Activated naive CD8-positive, alpha-beta T cell treated with anti-CD3 and anti-CD28 coated beads, Interleukin-2, amount 10 ng/mL, durations not matched to agents 7 days and 5 days (primary cell): ENCODE measurements at regions not wholly inside any gene's neighbourhood (a gene's known extent, or its start where the extent isn't known, plus 50 kb on each side); places are given as distances from the start of the nearest gene placed in this dataset.

Source experiments
- ATAC-seq: fragments of 150-1000 bp; cut with Tn5 transposase; one replicate; pipeline ENCODE4 v1.10.0; 2021; ENCODE audit warnings: low read depth, moderate library complexity
- POLR2A ChIA-PET: fragments of 350-600 bp; sonication (Branson Sonifier 250); formaldehyde crosslinking; loops from one replicate; lab custom pipeline; 2021; ENCODE audit warnings: antibody characterized with exemption; lab: Charles Lee
- DNase-seq: peaks from one replicate; pipeline ENCODE4 v3.0.0; 2021
- H3K27ac Mint-ChIP-seq: one replicate; pipeline ENCODE4 v1.8.0; 2022; ENCODE audit warnings: mild to moderate bottlenecking, mixed read lengths
- H3K27me3 Mint-ChIP-seq: one replicate; pipeline ENCODE4 v1.8.0; 2022; ENCODE audit warnings: mild to moderate bottlenecking, moderate library complexity, mixed read lengths
- H3K36me3 Mint-ChIP-seq: one replicate; pipeline ENCODE4 v1.8.0; 2021; ENCODE audit warnings: mild to moderate bottlenecking, mixed read lengths
- H3K4me1 Mint-ChIP-seq: one replicate; pipeline ENCODE4 v1.8.0; 2021; ENCODE audit warnings: mixed read lengths
- H3K4me3 Mint-ChIP-seq: one replicate; pipeline ENCODE4 v1.8.0; 2022; ENCODE audit warnings: mild to moderate bottlenecking, moderate library complexity, mixed read lengths
- H3K9me3 Mint-ChIP-seq: one replicate; pipeline ENCODE4 v1.8.0; 2021; ENCODE audit warnings: mixed read lengths

- Mint-ChIP-seq H3K9me3 (peaks cover 3% of the 10 kb centered on the region), H3K4me1 (no peaks in the 10 kb centered on the region), H3K27me3 (no peaks in the 10 kb centered on the region), H3K36me3 (no peaks in the 10 kb centered on the region), H3K4me3 (no peak overlapping the region), H3K27ac (no peak overlapping the region)
- POLR2A ChIA-PET = no interaction called here
- DNase-seq (no peak), ATAC-seq (no peak)
Measured at GRCh38 chr2:228878138-228878537, 392.9 kb downstream of the PID1 start.

GRCh38 chr2:228876276-228876675 lies 394.8 kb downstream of the PID1 start:
- POLR2A ChIA-PET = no interaction called here
- Mint-ChIP-seq H3K4me1 (no peaks in the 10 kb centered on the region), H3K4me3 (no peak overlapping the region), H3K36me3 (no peaks in the 10 kb centered on the region), H3K9me3 (peaks cover 3% of the 10 kb centered on the region), H3K27me3 (no peaks in the 10 kb centered on the region), H3K27ac (no peak overlapping the region)
- ATAC-seq = no peak
- DNase-seq = no peak

- DNase-seq = no peak
- H3K4me1 Mint-ChIP-seq = no peaks in the 10 kb centered on the region
- H3K27me3 Mint-ChIP-seq = no peaks in the 10 kb centered on the region
- POLR2A ChIA-PET = no interaction called here
- no peak overlapping the region for H3K27ac Mint-ChIP-seq
- H3K36me3 Mint-ChIP-seq = no peaks in the 10 kb centered on the region
- H3K4me3 Mint-ChIP-seq = no peak overlapping the region
- no peak for ATAC-seq
- peaks cover 3% of the 10 kb centered on the region for H3K9me3 Mint-ChIP-seq
Measured at GRCh38 chr2:228875152-228875900, 395.8 kb downstream of the PID1 start.

GRCh38 chr2:228871012-228871411 lies 400.1 kb downstream of the PID1 start:
- POLR2A ChIA-PET = no interaction called here
- Mint-ChIP-seq H3K9me3 (peaks cover 6% of the 10 kb centered on the region), H3K36me3 (no peaks in the 10 kb centered on the region), H3K27ac (no peak overlapping the region), H3K27me3 (no peaks in the 10 kb centered on the region), H3K4me1 (no peaks in the 10 kb centered on the region), H3K4me3 (no peak overlapping the region)
- DNase-seq = no peak
- no peak for ATAC-seq

- H3K27ac Mint-ChIP-seq = no peak overlapping the region
- ATAC-seq (no peak), DNase-seq (no peak)
- no peaks in the 10 kb centered on the region for H3K4me1 Mint-ChIP-seq
- peaks cover 7% of the 10 kb centered on the region for H3K9me3 Mint-ChIP-seq
- POLR2A ChIA-PET = no interaction called here
- H3K36me3 Mint-ChIP-seq = no peaks in the 10 kb centered on the region
- H3K4me3 Mint-ChIP-seq = no peak overlapping the region
- no peaks in the 10 kb centered on the region for H3K27me3 Mint-ChIP-seq
Measured at GRCh38 chr2:228869636-228870264, 401.3 kb downstream of the PID1 start.

GRCh38 chr2:228867406-228867805 lies 403.7 kb downstream of the PID1 start:
- Mint-ChIP-seq H3K9me3 (peaks cover 7% of the 10 kb centered on the region), H3K36me3 (no peaks in the 10 kb centered on the region), H3K27ac (no peak overlapping the region), H3K4me1 (no peaks in the 10 kb centered on the region), H3K27me3 (no peaks in the 10 kb centered on the region), H3K4me3 (no peak overlapping the region)
- DNase-seq = no peak
- ATAC-seq = no peak
- POLR2A ChIA-PET = no interaction called here

- DNase-seq = no peak
- Mint-ChIP-seq H3K4me3 (no peak overlapping the region), H3K4me1 (no peaks in the 10 kb centered on the region), H3K36me3 (no peaks in the 10 kb centered on the region), H3K27ac (no peak overlapping the region), H3K9me3 (peaks cover 7% of the 10 kb centered on the region), H3K27me3 (no peaks in the 10 kb centered on the region)
- no peak for ATAC-seq
- POLR2A ChIA-PET = no interaction called here
Measured at GRCh38 chr2:228866781-228867180, 404.3 kb downstream of the PID1 start.

- Mint-ChIP-seq H3K4me1 (no peaks in the 10 kb centered on the region), H3K27ac (no peak overlapping the region), H3K36me3 (no peaks in the 10 kb centered on the region), H3K9me3 (peaks cover 7% of the 10 kb centered on the region), H3K27me3 (no peaks in the 10 kb centered on the region), H3K4me3 (no peak overlapping the region)
- ATAC-seq (no peak), DNase-seq (no peak)
- POLR2A ChIA-PET = no interaction called here
Measured at GRCh38 chr2:228866044-228866443, 405.0 kb downstream of the PID1 start.

GRCh38 chr2:228864131-228864530 lies 407.0 kb downstream of the PID1 start:
- H3K27me3 Mint-ChIP-seq = no peaks in the 10 kb centered on the region
- H3K4me3 Mint-ChIP-seq = no peak overlapping the region
- POLR2A ChIA-PET = no interaction called here
- no peaks in the 10 kb centered on the region for H3K4me1 Mint-ChIP-seq
- DNase-seq (no peak), ATAC-seq (no peak)
- no peak overlapping the region for H3K27ac Mint-ChIP-seq
- H3K36me3 Mint-ChIP-seq = no peaks in the 10 kb centered on the region
- H3K9me3 Mint-ChIP-seq = peaks cover 9% of the 10 kb centered on the region

- Mint-ChIP-seq H3K4me1 (no peaks in the 10 kb centered on the region), H3K36me3 (no peaks in the 10 kb centered on the region), H3K27me3 (no peaks in the 10 kb centered on the region), H3K4me3 (no peak overlapping the region), H3K9me3 (peaks cover 6% of the 10 kb centered on the region), H3K27ac (no peak overlapping the region)
- ATAC-seq (no peak), DNase-seq (no peak)
- POLR2A ChIA-PET = no interaction called here
Measured at GRCh38 chr2:228860601-228861285, 410.3 kb downstream of the PID1 start.

GRCh38 chr2:228853151-228853550 lies 417.9 kb downstream of the PID1 start:
- POLR2A ChIA-PET = no interaction called here
- DNase-seq = no peak
- H3K4me3 Mint-ChIP-seq = no peak overlapping the region
- H3K9me3 Mint-ChIP-seq = peaks cover 5% of the 10 kb centered on the region
- H3K27ac Mint-ChIP-seq = no peak overlapping the region
- no peaks in the 10 kb centered on the region for H3K27me3 Mint-ChIP-seq
- no peak for ATAC-seq
- no peaks in the 10 kb centered on the region for H3K36me3 Mint-ChIP-seq
- H3K4me1 Mint-ChIP-seq = no peaks in the 10 kb centered on the region

- Mint-ChIP-seq H3K27me3 (no peaks in the 10 kb centered on the region), H3K9me3 (peaks cover 2% of the 10 kb centered on the region), H3K4me1 (no peaks in the 10 kb centered on the region), H3K36me3 (no peaks in the 10 kb centered on the region), H3K27ac (no peak overlapping the region), H3K4me3 (no peak overlapping the region)
- POLR2A ChIA-PET = no interaction called here
- ATAC-seq (no peak), DNase-seq (no peak)
Measured at GRCh38 chr2:228848638-228849037, 422.4 kb downstream of the PID1 start.

GRCh38 chr2:228847684-228848083 lies 423.4 kb downstream of the PID1 start:
- H3K9me3 Mint-ChIP-seq = peaks cover 1% of the 10 kb centered on the region
- POLR2A ChIA-PET = no interaction called here
- DNase-seq (no peak), ATAC-seq (no peak)
- H3K27ac Mint-ChIP-seq = no peak overlapping the region
- H3K4me1 Mint-ChIP-seq = no peaks in the 10 kb centered on the region
- no peaks in the 10 kb centered on the region for H3K27me3 Mint-ChIP-seq
- H3K4me3 Mint-ChIP-seq = no peak overlapping the region
- H3K36me3 Mint-ChIP-seq = no peaks in the 10 kb centered on the region

- H3K4me3 Mint-ChIP-seq = no peak overlapping the region
- H3K9me3 Mint-ChIP-seq = peaks cover 2% of the 10 kb centered on the region
- H3K4me1 Mint-ChIP-seq = no peaks in the 10 kb centered on the region
- DNase-seq (no peak), ATAC-seq (no peak)
- H3K27ac Mint-ChIP-seq = no peak overlapping the region
- POLR2A ChIA-PET = no interaction called here
- no peaks in the 10 kb centered on the region for H3K36me3 Mint-ChIP-seq
- H3K27me3 Mint-ChIP-seq = no peaks in the 10 kb centered on the region
Measured at GRCh38 chr2:228846161-228846560, 424.9 kb downstream of the PID1 start.
